PC-3 (cell line): ENCODE measurements at regions not wholly inside any gene's neighbourhood (a gene's known extent, or its start where the extent isn't known, plus 50 kb on each side); places are given as distances from the start of the nearest gene placed in this dataset.

Experiments
- ATAC-seq: fragments of 200-7000 bp; cut with Tn5 transposase; 2 replicates; pipeline ENCODE4 v1.9.1; 2020; ENCODE audit warnings: mild to moderate bottlenecking, moderate library complexity
- BruUV-seq: library from RNA; stranded (reverse); fragments of 400-500 nt; replicated peaks from 2 replicates; lab custom pipeline; 2021; lab: Mats Ljungman, UMichigan
- CTCF ChIA-PET: fragments of 300-600 bp; sonication (Branson Sonifier 250); formaldehyde crosslinking; loops from one replicate; lab custom pipeline; 2022; ENCODE audit warnings: antibody characterized with exemption; lab: Charles Lee
- POLR2A ChIA-PET: fragments of 300-600 bp; sonication (Branson Sonifier 250); formaldehyde crosslinking; loops from one replicate; lab custom pipeline; 2022; ENCODE audit warnings: antibody characterized with exemption; ENCODE audit not compliant: unreplicated experiment; lab: Charles Lee
- DNase-seq: peaks from one replicate; pipeline ENCODE4 v3.0.0-alpha.2; 2015
- H2AFZ ChIP-seq: fragments of 300-600 bp; sonication (generic); 2 replicates; pipeline ENCODE4 v1.6.0; 2016; ENCODE audit warnings: antibody characterized with exemption, low read length
- H3F3A ChIP-seq: fragments of 300-600 bp; sonication (generic); one replicate; pipeline ENCODE4 v1.6.0; 2017; ENCODE audit warnings: antibody characterized with exemption, low read length, control low read depth, mild to moderate bottlenecking; ENCODE audit not compliant: unreplicated experiment
- H3K27ac ChIP-seq: fragments of 300-600 bp; sonication (generic); 2 replicates; pipeline ENCODE4 v1.5.1; 2016; ENCODE audit warnings: mild to moderate bottlenecking, low read length
- H3K27me3 ChIP-seq: fragments of 300-600 bp; sonication (generic); 2 replicates; pipeline ENCODE4 v1.6.1; 2016; ENCODE audit warnings: low read length, mixed read lengths
- H3K36me3 ChIP-seq: fragments of 300-600 bp; sonication (generic); 2 replicates; pipeline ENCODE4 v1.6.1; 2016; ENCODE audit warnings: low read depth, mixed run types, low read length, mixed read lengths
- H3K4me1 ChIP-seq: fragments of 300-600 bp; sonication (generic); 2 replicates; pipeline ENCODE4 v1.5.1; 2016; ENCODE audit warnings: low read length; ENCODE audit not compliant: insufficient read depth
- H3K4me2 ChIP-seq: fragments of 300-600 bp; sonication (generic); 2 replicates; pipeline ENCODE4 v1.6.0; 2016; ENCODE audit warnings: low read length
- H3K4me3 ChIP-seq: fragments of 300-600 bp; sonication (generic); 2 replicates; pipeline ENCODE4 v1.5.1; 2016; ENCODE audit warnings: mild to moderate bottlenecking, low read length, mixed read lengths
- H3K79me2 ChIP-seq: fragments of 300-600 bp; sonication (generic); 2 replicates; pipeline ENCODE4 v1.6.1; 2017; ENCODE audit warnings: low read length, mixed read lengths
- H3K9ac ChIP-seq: fragments of 300-600 bp; sonication (generic); 2 replicates; pipeline ENCODE4 v1.6.0; 2016; ENCODE audit warnings: mild to moderate bottlenecking, low read length
- H3K9me2 ChIP-seq: fragments of 300-600 bp; sonication (generic); replicated peaks from 2 replicates; pipeline ENCODE4 v1.6.1; 2016; ENCODE audit warnings: mixed run types, low read length, mixed read lengths
- H3K9me3 ChIP-seq: fragments of 300-600 bp; sonication (generic); 2 replicates; pipeline ENCODE4 v1.6.1; 2016; ENCODE audit warnings: low read length, mixed read lengths
- H4K20me1 ChIP-seq: fragments of 300-600 bp; sonication (generic); 2 replicates; pipeline ENCODE4 v1.6.1; 2016; ENCODE audit warnings: low read length, mixed read lengths
- CTCF ChIP-seq: fragments of 300-600 bp; sonication (generic); conservative IDR thresholded peaks from 2 replicates; pipeline ENCODE4 v1.5.1; 2017; ENCODE audit warnings: antibody characterized with exemption, low read depth, mild to moderate bottlenecking, low read length
- EZH2 ChIP-seq: fragments of 300-600 bp; sonication (generic); IDR thresholded peaks from one replicate; pipeline ENCODE4 v1.6.1; 2017; ENCODE audit warnings: antibody characterized with exemption, mild to moderate bottlenecking, low read length; ENCODE audit not compliant: unreplicated experiment
- EZH2phosphoT487 ChIP-seq: fragments of 300-600 bp; sonication (generic); IDR thresholded peaks from 2 replicates; pipeline ENCODE4 v1.6.1; 2018; ENCODE audit warnings: mild to moderate bottlenecking, antibody characterized with exemption, low read length, borderline replicate concordance
- intact Hi-C: fragments of 100-400 bp; cut with micrococcal nuclease; formaldehyde crosslinking; loops from 2 replicates; pipeline ENCODE4 v1.9.0; 2023

- Histone ChIP-seq H3K79me2 (no peaks in the 10 kb centered on the region), H3K4me2 (no peak overlapping the region), H3K9me2 (no peaks in the 10 kb centered on the region), H3K9me3 (no peaks in the 10 kb centered on the region), H3K9ac (no peak overlapping the region), H3K27ac (no peak overlapping the region), H3F3A (no peaks in the 10 kb centered on the region), H2AFZ (no peak overlapping the region), H3K4me3 (no peak overlapping the region), H4K20me1 (no peaks in the 10 kb centered on the region), H3K36me3 (no peaks in the 10 kb centered on the region), H3K4me1 (no peaks in the 10 kb centered on the region), H3K27me3 (peaks cover 70% of the 10 kb centered on the region)
- no peak for DNase-seq
- no peak for ATAC-seq
- CTCF ChIA-PET = interaction anchor here (0.6 kb wide), 1 partner anchor 53 kb away, joined by 9 read pairs; no protein-coding TSS in a partner anchor
- no TSS peak for BruUV-seq
- intact Hi-C loops = no loop called here
- POLR2A ChIA-PET = no interaction called here
- no peak for TF ChIP-seq CTCF
- TF ChIP-seq EZH2phosphoT487 = no peak
- TF ChIP-seq EZH2 = no peak
Measured at GRCh38 chr5:168165977-168166376, 125.5 kb upstream of the WWC1 start.

- no peaks in the 10 kb centered on the region for H3K36me3 ChIP-seq
- DNase-seq (no peak), ATAC-seq (no peak)
- ChIA-PET CTCF (no interaction called here), POLR2A (no interaction called here)
- intact Hi-C loops = no loop called here
- no peaks in the 10 kb centered on the region for H3K9me2 ChIP-seq
- TF ChIP-seq EZH2 = no peak
- no peak for TF ChIP-seq CTCF
- no peak for TF ChIP-seq EZH2phosphoT487
- H3K4me3 ChIP-seq = no peak overlapping the region
- H4K20me1 ChIP-seq = no peaks in the 10 kb centered on the region
- no peaks in the 10 kb centered on the region for H3K79me2 ChIP-seq
- no peak overlapping the region for H2AFZ ChIP-seq
- H3K9me3 ChIP-seq = no peaks in the 10 kb centered on the region
- H3F3A ChIP-seq = no peaks in the 10 kb centered on the region
- no peak overlapping the region for H3K4me2 ChIP-seq
- H3K27ac ChIP-seq = no peak overlapping the region
- no peak overlapping the region for H3K9ac ChIP-seq
- no TSS peak for BruUV-seq
- H3K27me3 ChIP-seq = peaks cover 72% of the 10 kb centered on the region
- no peaks in the 10 kb centered on the region for H3K4me1 ChIP-seq
Measured at GRCh38 chr5:168167338-168167737, 124.1 kb upstream of the WWC1 start.

- Histone ChIP-seq H3K79me2 (no peaks in the 10 kb centered on the region), H3K9ac (no peak overlapping the region), H3K4me3 (no peak overlapping the region), H3K9me2 (no peaks in the 10 kb centered on the region), H3K27me3 (peaks cover 70% of the 10 kb centered on the region), H3F3A (no peaks in the 10 kb centered on the region), H4K20me1 (no peaks in the 10 kb centered on the region), H3K4me2 (no peak overlapping the region), H3K36me3 (no peaks in the 10 kb centered on the region), H2AFZ (no peak overlapping the region), H3K4me1 (no peaks in the 10 kb centered on the region), H3K27ac (no peak overlapping the region), H3K9me3 (no peaks in the 10 kb centered on the region)
- DNase-seq (no peak), ATAC-seq (no peak)
- no TSS peak for BruUV-seq
- CTCF ChIA-PET = no interaction called here
- POLR2A ChIA-PET = no interaction called here
- intact Hi-C loops = no loop called here
- TF ChIP-seq CTCF = no peak
- no peak for TF ChIP-seq EZH2
- TF ChIP-seq EZH2phosphoT487 = no peak
Measured at GRCh38 chr5:168168978-168169698, 122.3 kb upstream of the WWC1 start.
